ENCODE measurements at regions not wholly inside any gene's neighbourhood (a gene's known extent, or its start where the extent isn't known, plus 50 kb on each side); places are given as distances from the start of the nearest gene placed in this dataset.

DNA sequence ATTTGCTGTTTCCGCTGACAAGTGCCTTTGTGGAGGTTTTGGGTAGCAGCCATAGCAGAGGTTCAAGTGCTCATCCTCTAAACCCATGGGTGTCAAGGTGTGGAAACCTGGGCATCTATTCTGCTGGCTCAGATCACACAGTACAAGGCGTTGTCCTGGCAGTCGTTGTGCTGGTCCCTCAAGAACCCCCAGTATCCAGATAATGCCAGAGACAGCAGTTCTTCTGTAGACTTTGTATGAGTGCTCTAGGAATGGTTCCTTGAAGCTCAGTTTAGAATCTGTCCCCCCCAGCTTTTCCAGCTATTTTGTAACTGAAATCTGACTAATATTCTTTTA, 655.7 kb upstream of the MAP3K7 start:
- no peak for DNase-seq (ENCODE audit: low spot score)
- no peak overlapping the region for H3K27ac ChIP-seq
- no peak overlapping the region for H3K4me3 ChIP-seq
- TF ChIP-seq, protein P1, sequence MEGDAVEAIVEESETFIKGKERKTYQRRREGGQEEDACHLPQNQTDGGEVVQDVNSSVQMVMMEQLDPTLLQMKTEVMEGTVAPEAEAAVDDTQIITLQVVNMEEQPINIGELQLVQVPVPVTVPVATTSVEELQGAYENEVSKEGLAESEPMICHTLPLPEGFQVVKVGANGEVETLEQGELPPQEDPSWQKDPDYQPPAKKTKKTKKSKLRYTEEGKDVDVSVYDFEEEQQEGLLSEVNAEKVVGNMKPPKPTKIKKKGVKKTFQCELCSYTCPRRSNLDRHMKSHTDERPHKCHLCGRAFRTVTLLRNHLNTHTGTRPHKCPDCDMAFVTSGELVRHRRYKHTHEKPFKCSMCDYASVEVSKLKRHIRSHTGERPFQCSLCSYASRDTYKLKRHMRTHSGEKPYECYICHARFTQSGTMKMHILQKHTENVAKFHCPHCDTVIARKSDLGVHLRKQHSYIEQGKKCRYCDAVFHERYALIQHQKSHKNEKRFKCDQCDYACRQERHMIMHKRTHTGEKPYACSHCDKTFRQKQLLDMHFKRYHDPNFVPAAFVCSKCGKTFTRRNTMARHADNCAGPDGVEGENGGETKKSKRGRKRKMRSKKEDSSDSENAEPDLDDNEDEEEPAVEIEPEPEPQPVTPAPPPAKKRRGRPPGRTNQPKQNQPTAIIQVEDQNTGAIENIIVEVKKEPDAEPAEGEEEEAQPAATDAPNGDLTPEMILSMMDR (IDR thresholded peaks at IDR 0.05): no peak

DNA sequence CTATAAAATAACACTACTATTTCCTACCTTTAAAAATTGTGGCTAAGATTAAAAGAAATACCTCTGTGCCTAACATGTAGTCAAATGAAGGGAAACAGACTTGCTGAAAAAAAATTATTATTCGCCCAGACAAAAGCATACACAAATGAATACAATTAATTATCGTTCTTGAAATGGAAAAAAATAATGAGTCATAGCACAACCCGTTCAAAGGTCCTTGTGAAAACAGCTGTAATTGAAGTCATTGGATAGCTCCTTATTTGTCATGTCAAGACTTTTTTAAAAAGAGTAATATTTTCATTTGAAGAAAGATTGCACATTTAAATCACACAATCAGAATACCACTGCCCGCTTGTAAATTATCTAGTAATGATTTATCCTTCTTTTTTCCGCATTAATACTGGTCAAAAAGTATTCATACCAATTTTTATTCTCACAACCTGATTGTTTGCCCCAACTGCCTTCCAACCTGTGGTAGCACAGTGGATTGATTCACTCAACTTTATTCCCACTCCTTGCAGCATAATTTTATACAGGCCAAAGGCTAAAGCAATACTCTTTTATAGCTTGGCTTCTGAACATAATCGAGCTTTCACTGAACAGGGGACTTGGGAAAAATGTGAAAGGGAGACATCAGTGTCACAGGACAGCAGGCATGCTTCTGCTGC, 655.2 kb upstream of the MAP3K7 start:
- TF ChIP-seq, protein P1 (IDR thresholded peaks at IDR 0.05): no peak
- DNase-seq (ENCODE audit: low spot score): no peak
- Histone ChIP-seq H3K4me3 (no peak overlapping the region), H3K27ac (no peak overlapping the region)

DNA sequence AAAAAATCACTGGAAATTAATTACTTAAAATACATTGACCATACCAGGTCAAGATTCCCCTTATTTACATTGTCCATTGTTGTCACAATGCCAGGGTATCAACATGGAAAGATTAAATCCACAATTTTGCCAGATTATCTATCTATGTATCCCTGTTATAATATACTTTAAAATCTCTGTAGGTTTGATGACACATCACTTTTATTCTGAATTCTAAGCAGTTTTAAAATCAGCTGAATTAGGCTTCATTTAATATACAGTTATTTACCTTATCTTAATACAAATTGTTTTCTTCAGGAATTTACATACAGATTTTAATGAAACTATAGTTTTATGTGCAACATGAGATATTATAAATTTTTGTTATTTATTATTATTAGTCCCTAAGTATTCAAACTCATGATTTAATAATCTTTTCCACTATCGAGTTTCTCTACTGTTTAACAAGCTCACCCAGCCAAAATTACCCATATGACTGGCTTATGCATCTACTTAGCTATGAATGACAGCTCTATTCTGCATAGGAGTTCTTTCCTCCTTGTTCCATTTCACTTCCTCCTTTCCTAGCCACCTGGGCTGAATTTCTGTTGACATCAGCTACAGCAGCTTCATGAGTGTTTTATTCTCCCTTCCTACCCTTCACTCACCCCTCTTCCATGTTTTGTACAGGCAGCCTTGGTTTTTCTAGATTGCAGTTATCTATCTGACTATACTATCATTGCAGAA, 654.2 kb upstream of the MAP3K7 start:
- H3K27ac ChIP-seq: no peak overlapping the region
- no peak for DNase-seq (ENCODE audit: low spot score)
- TF ChIP-seq, protein P1 (IDR thresholded peaks at IDR 0.05): no peak
- H3K4me3 ChIP-seq: no peak overlapping the region

DNA sequence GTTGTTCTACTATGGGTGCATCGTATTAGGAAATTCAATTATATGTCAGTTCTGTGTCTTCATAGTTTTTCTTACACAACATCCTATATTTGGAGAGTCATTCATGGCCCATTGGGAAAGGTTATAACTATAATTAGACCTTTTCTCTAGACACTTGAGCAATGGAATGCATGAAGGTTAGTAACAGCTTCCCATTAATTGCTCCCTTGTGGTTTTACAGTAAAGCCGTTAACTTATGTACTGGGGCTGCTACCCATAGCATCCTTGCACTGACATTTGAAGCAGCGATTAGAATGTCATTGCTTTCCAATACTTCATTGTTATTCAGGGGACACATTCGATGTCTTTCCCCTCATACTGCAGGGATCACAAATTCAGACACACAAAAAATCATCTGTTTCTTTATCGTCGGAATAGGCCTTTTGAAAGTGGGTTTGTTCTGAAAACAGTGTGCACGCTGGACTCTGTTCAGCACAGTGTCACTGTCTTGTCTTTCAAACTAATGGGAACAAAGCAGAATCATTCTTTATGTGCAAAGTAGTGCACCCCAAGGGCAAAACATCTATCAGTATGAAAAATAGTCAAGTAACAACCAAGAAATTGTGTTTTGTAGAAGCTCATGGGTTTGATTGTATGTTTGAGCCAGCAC, 634.3 kb upstream of the MAP3K7 start:
- no peak for DNase-seq (ENCODE audit: low spot score)
- TF ChIP-seq, protein P1 (IDR thresholded peaks at IDR 0.05): no peak

DNA sequence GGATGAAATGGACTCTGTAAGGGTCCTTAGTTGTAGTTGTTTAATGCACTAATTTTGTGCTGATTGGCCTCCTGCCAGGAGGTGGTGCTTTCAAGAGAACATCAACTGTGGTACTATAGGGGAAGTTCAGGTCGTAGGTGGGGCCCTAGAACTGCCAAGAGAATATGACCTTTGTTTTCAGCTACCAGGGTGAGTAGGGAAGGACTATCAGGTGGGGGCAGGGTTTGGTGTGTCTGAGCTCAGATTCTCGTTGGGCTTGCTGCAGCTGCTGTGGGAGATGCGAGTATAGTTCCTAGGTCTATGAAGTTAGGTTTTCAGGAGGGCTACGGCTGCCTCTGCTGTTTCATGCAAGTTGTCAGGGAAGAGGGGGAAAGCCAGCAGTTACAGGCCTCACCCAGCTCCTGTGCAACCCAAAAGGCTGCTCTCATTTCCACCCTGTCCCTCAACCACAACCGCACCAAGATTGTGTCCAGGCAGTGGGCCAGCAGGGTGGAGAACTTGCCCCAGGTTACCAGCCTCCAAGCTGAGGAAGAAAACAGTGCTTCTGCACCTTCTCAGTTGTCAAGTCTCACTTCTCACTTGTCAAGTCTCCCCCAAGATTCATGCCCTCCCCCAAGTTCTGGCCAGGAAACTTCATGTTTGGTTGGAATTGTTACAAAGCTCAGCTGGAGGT, 626.5 kb upstream of the MAP3K7 start:
- DNase-seq (ENCODE audit: low spot score): no peak
- H3K4me3 ChIP-seq: no peak overlapping the region
- TF ChIP-seq, protein P1 (IDR thresholded peaks at IDR 0.05): no peak
- H3K27ac ChIP-seq: no peak overlapping the region

More for the DNA sequence above, 634.3 kb upstream of the MAP3K7 start:
- H3K4me3 ChIP-seq: no peak overlapping the region
- no peak overlapping the region for H3K27ac ChIP-seq

DNA sequence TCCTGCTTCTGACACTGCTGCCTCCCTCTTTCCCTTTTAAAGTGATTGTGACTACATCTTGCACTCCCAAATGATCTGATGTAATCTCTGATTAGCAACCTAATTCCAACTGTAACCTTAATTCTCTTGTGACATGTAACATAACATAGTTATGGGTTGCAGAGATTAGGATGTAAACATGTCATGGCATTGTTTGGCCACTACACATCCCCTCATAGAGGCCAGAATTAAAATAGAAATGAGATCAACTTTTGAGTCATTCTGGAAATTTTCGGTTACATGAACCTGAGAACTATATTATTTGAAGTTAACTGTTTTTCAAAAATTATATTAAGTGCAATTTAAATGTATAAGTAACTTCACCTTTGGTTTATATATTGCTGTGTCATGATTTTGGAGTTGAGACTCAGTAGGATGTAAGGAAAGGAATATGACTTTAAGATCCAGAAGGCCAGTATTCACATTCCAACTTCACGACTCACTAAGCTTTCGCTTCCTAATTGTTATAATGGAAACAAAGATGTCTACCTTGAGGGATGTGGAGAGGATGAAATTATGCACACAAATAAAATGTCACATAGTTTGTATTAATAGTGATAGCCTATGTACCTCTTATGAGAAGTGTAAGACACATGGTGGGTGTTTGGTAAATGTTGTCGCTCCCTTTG, 611.9 kb upstream of the MAP3K7 start:
- TF ChIP-seq, protein P1 (IDR thresholded peaks at IDR 0.05): no peak
- Histone ChIP-seq H3K27ac (no peak overlapping the region), H3K4me3 (no peak overlapping the region)
- DNase-seq (ENCODE audit: low spot score): no peak
